Panc1 (cell line): ENCODE measurements at regions not wholly inside any gene's neighbourhood (a gene's known extent, or its start where the extent isn't known, plus 50 kb on each side); places are given as distances from the start of the nearest gene placed in this dataset.

Experiments
- ATAC-seq: fragments of 200-7000 bp; cut with Tn5 transposase; 2 replicates; pipeline ENCODE4 v1.9.1; 2020; ENCODE audit warnings: mild to moderate bottlenecking, moderate library complexity
- BruUV-seq: library from RNA; stranded (reverse); fragments of 400-500 nt; replicated peaks from 2 replicates; lab custom pipeline; 2021; lab: Mats Ljungman, UMichigan
- CTCF ChIA-PET: fragments of 300-600 bp; sonication (Branson Sonifier 250); formaldehyde crosslinking; loops from one replicate; lab custom pipeline; 2022; ENCODE audit warnings: antibody characterized with exemption; lab: Charles Lee
- POLR2A ChIA-PET: fragments of 300-600 bp; sonication (Branson Sonifier 250); formaldehyde crosslinking; loops from one replicate; lab custom pipeline; 2022; ENCODE audit warnings: antibody characterized with exemption; lab: Charles Lee
- DNase-seq: peaks from one replicate; pipeline ENCODE4 v3.0.0-alpha.2; 2010; ENCODE audit warnings: low read depth, low spot score
- H3K27ac ChIP-seq: 2 replicates; pipeline ENCODE4 v1.5.1; 2011; ENCODE audit warnings: mild to moderate bottlenecking, low read length, inconsistent platforms
- H3K27me3 ChIP-seq: fragments of 200-500 bp; sonication (Bioruptor generic); 2 replicates; pipeline ENCODE4 v1.6.0; 2014; ENCODE audit warnings: low read length, inconsistent platforms; ENCODE audit not compliant: control insufficient read depth, insufficient read depth
- H3K36me3 ChIP-seq: fragments of 200-500 bp; sonication (Bioruptor generic); 2 replicates; pipeline ENCODE4 v1.5.1; 2014; ENCODE audit warnings: inconsistent platforms, mild to moderate bottlenecking, low read length, moderate library complexity; ENCODE audit not compliant: control insufficient read depth, insufficient read depth
- H3K4me1 ChIP-seq: 2 replicates; pipeline ENCODE4 v1.5.1; 2011; ENCODE audit warnings: inconsistent platforms, mild to moderate bottlenecking, low read length, moderate library complexity; ENCODE audit not compliant: control insufficient read depth, insufficient read depth
- H3K4me3 ChIP-seq, 2 experiments: 2 replicates each; pipeline ENCODE4 v1.5.1; 2011 to 2012; ENCODE audit warnings: low read depth in 2 of 2, low read length in 2 of 2, mild to moderate bottlenecking in 2 of 2, inconsistent platforms in 1 of 2, moderate library complexity in 1 of 2
- H3K9me3 ChIP-seq: fragments of 200-500 bp; sonication (Bioruptor generic); 2 replicates; pipeline ENCODE4 v1.5.1; 2014; ENCODE audit warnings: low read depth, mild to moderate bottlenecking, inconsistent platforms, low read length, moderate library complexity; ENCODE audit not compliant: control insufficient read depth, insufficient read depth
- POLR2AphosphoS5 ChIP-seq: IDR thresholded peaks from 2 replicates; pipeline ENCODE4 v1.6.1; 2012; ENCODE audit warnings: mild to moderate bottlenecking, low read depth, low read length, moderate library complexity
- SIN3A ChIP-seq: IDR thresholded peaks from 2 replicates; pipeline ENCODE4 v1.6.1; 2012; ENCODE audit warnings: low read depth, mild to moderate bottlenecking, low read length, moderate library complexity, borderline replicate concordance; ENCODE audit not compliant: insufficient read depth
- TCF7L2 ChIP-seq: IDR thresholded peaks from 2 replicates; pipeline ENCODE4 v1.6.1; 2011; ENCODE audit warnings: mild to moderate bottlenecking, low read depth, low read length, inconsistent platforms
- in situ Hi-C: cut with HindIII; loops from 2 replicates; pipeline ENCODE4 v1.10.0; 2016; ENCODE audit warnings: low sequenced_read_pairs, low pct_unique_long_range_greater_than_20kb
- intact Hi-C: fragments of 100-400 bp; cut with micrococcal nuclease; formaldehyde crosslinking; loops from one replicate; pipeline ENCODE4 v1.10.0; 2022; ENCODE audit not compliant: unreplicated experiment
- TF ChIP-seq, protein P1 (sequence below), 2 experiments: IDR thresholded peaks; 2 replicates each; pipeline ENCODE4 v1.6.1; 2011 to 2012; ENCODE audit warnings: low read depth in 2 of 2, control low read depth in 1 of 2, low read length in 1 of 2, mild to moderate bottlenecking in 1 of 2, moderate library complexity in 1 of 2; ENCODE audit not compliant: insufficient read depth in 1 of 2
- TF ChIP-seq, protein P2 (sequence below): fragments of 450-650 bp; IDR thresholded peaks from 2 replicates; pipeline ENCODE4 v1.5.1; 2017; ENCODE audit warnings: mild to moderate bottlenecking

DNA sequence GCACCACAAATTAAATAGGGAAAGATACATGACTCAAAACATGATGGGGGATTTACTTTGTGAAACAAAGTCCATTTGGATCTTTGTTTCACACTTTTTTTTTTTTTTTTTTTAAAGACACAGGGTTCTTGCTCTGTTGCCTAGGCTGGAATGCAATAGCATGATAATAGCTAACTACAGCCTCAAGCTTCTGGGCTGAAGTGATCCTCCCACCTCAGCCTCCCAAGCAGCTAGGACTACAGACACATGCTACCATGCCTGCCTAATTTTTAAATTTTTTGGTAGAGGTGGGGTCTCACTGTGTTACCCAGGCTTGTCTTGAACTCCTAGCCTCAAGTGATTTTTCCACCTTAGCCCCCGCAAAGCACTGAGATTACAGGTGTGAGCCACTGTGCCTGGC lies 172.6 kb upstream of the KLF14 start:
- peaks cover 30% of the 10 kb centered on the region for H3K36me3 ChIP-seq
- no peak for ATAC-seq
- BruUV-seq: no TSS peak

DNA sequence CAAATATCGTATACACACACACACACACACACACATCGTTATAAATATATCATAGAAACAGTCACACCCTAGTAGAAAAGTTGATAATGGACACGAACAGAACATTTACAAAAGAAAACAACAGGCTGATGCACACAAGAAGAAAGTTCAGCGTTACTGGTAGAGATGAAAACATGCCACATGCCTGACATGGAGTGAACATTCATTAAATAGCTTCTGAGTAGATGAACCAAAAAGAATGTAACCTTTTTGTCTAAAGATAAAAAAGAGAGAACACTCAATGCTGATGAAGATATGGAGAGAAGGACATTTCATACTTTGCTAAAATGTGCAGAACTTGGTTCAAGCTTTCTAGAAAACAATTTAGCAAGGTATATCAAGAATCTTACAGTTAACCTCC lies 173.4 kb upstream of the KLF14 start:
- CTCF ChIA-PET: interaction anchor here (0.9 kb wide), 1 partner anchor 11 kb away, joined by 3 read pairs; no protein-coding TSS in a partner anchor
- Histone ChIP-seq H3K4me1 (peaks cover 78% of the 10 kb centered on the region), H3K9me3 (no peaks in the 10 kb centered on the region), H3K27me3 (no peaks in the 10 kb centered on the region), H3K27ac (peak overlapping the region; percentile 100), H3K4me3 (peak overlapping the region; percentile 20 to 41; a peak in 2 of 4 replicates), H3K36me3 (peaks cover 31% of the 10 kb centered on the region)
- intact Hi-C loops: no loop called here
- TF ChIP-seq TCF7L2 (no peak), SIN3A (no peak), POLR2AphosphoS5 (no peak)
- TF ChIP-seq, protein P1, sequence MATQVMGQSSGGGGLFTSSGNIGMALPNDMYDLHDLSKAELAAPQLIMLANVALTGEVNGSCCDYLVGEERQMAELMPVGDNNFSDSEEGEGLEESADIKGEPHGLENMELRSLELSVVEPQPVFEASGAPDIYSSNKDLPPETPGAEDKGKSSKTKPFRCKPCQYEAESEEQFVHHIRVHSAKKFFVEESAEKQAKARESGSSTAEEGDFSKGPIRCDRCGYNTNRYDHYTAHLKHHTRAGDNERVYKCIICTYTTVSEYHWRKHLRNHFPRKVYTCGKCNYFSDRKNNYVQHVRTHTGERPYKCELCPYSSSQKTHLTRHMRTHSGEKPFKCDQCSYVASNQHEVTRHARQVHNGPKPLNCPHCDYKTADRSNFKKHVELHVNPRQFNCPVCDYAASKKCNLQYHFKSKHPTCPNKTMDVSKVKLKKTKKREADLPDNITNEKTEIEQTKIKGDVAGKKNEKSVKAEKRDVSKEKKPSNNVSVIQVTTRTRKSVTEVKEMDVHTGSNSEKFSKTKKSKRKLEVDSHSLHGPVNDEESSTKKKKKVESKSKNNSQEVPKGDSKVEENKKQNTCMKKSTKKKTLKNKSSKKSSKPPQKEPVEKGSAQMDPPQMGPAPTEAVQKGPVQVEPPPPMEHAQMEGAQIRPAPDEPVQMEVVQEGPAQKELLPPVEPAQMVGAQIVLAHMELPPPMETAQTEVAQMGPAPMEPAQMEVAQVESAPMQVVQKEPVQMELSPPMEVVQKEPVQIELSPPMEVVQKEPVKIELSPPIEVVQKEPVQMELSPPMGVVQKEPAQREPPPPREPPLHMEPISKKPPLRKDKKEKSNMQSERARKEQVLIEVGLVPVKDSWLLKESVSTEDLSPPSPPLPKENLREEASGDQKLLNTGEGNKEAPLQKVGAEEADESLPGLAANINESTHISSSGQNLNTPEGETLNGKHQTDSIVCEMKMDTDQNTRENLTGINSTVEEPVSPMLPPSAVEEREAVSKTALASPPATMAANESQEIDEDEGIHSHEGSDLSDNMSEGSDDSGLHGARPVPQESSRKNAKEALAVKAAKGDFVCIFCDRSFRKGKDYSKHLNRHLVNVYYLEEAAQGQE (IDR thresholded peaks at IDR 0.05; ENCODE audit: insufficient read depth in 1 of 2, low read depth in 2 of 2, low read length in 1 of 2): no peak
- ATAC-seq (no peak), DNase-seq (no peak)
- POLR2A ChIA-PET: no interaction called here
- no TSS peak for BruUV-seq
- in situ Hi-C loops: no loop called here

More for the DNA sequence above, 172.6 kb upstream of the KLF14 start:
- intact Hi-C loops (no loop called here), in situ Hi-C loops (no loop called here)
- H3K4me3 ChIP-seq: peak overlapping the region; percentile 15 to 41
- H3K9me3 ChIP-seq: no peaks in the 10 kb centered on the region
- no peak for DNase-seq
- TF ChIP-seq SIN3A (no peak), POLR2AphosphoS5 (no peak), TCF7L2 (no peak)
- TF ChIP-seq, protein P1 (IDR thresholded peaks at IDR 0.05; ENCODE audit: insufficient read depth in 1 of 2, low read depth in 2 of 2, low read length in 1 of 2): no peak
- TF ChIP-seq, protein P2, sequence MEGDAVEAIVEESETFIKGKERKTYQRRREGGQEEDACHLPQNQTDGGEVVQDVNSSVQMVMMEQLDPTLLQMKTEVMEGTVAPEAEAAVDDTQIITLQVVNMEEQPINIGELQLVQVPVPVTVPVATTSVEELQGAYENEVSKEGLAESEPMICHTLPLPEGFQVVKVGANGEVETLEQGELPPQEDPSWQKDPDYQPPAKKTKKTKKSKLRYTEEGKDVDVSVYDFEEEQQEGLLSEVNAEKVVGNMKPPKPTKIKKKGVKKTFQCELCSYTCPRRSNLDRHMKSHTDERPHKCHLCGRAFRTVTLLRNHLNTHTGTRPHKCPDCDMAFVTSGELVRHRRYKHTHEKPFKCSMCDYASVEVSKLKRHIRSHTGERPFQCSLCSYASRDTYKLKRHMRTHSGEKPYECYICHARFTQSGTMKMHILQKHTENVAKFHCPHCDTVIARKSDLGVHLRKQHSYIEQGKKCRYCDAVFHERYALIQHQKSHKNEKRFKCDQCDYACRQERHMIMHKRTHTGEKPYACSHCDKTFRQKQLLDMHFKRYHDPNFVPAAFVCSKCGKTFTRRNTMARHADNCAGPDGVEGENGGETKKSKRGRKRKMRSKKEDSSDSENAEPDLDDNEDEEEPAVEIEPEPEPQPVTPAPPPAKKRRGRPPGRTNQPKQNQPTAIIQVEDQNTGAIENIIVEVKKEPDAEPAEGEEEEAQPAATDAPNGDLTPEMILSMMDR: no peak
- H3K27me3 ChIP-seq: no peaks in the 10 kb centered on the region
- CTCF ChIA-PET: interaction anchor here (0.7 kb wide), 1 partner anchor 15 kb away, joined by 8 read pairs; no protein-coding TSS in a partner anchor
- peaks cover 86% of the 10 kb centered on the region for H3K4me1 ChIP-seq
- POLR2A ChIA-PET: interaction anchor here (0.7 kb wide), 2 partner anchors 10 to 742 kb away, joined by 6 to 7 read pairs; no protein-coding TSS in a partner anchor
- H3K27ac ChIP-seq: peak overlapping the region; percentile 100
